SK-N-MC (cell line): ENCODE measurements at regions not wholly inside any gene's neighbourhood (a gene's known extent, or its start where the extent isn't known, plus 50 kb on each side); places are given as distances from the start of the nearest gene placed in this dataset.

ENCODE experiments used
- EZH2 ChIP-seq: fragments of 200-600 bp; sonication (generic); IDR thresholded peaks from one replicate; pipeline ENCODE4 v1.6.1; 2017; ENCODE audit warnings: antibody characterized with exemption
- POLR2AphosphoS5 ChIP-seq: IDR thresholded peaks from 2 replicates; pipeline ENCODE4 v1.6.1; 2012; ENCODE audit warnings: mild to moderate bottlenecking, low read depth, low read length, borderline replicate concordance

GRCh38 chr4:186940476-186940875 is 216.8 kb upstream of the FAT1 start:
- TF ChIP-seq EZH2 = no peak
- TF ChIP-seq POLR2AphosphoS5 = no peak
